A549 (cell line): ENCODE measurements at regions not wholly inside any gene's neighbourhood (a gene's known extent, or its start where the extent isn't known, plus 50 kb on each side); places are given as distances from the start of the nearest gene placed in this dataset.
A peak's percentile ranks its signal among the peaks of the same experiment; 100 is the strongest.

Experiments used
- ATAC-seq, 2 experiments: fragments of 200-7000 bp in 1 of 2; fragments of >200 bp in 1 of 2; cut with Nextera tagmentation in 1 of 2; cut with Tn5 transposase in 1 of 2; 3 replicates each; pipeline versions ENCODE4 v1.8.0 to v1.9.1; 2018 to 2020; ENCODE audit warnings: mild to moderate bottlenecking in 1 of 2, moderate library complexity in 1 of 2
- CTCF ChIA-PET: fragments of 300-600 bp; sonication (Branson Sonifier 250); formaldehyde crosslinking; extraction: SDS; loops from one replicate; lab custom pipeline; 2021; ENCODE audit warnings: antibody characterized with exemption, inconsistent platforms; lab: Yijun Ruan, JAX
- POLR2A ChIA-PET: fragments of 350-600 bp; formaldehyde crosslinking; extraction: SDS; loops from one replicate; lab custom pipeline; 2021; ENCODE audit warnings: antibody characterized with exemption, inconsistent platforms; lab: Yijun Ruan, JAX
- DNase-seq, 2 experiments: peaks; one replicate each; pipeline versions ENCODE4 v3.0.0 to v3.0.0-alpha.2; 2011 to 2016; ENCODE audit warnings: low read depth in 1 of 2, low spot score in 1 of 2
- FAIRE-seq: peaks from 2 replicates; lab custom pipeline; 2011; peaks lifted over from hg19 to GRCh38; lab: Jason Lieb, UNC
- H3K27ac ChIP-seq, 2 experiments: fragments of >200 bp; sonication (Bioruptor Twin); formaldehyde crosslinking; 3 replicates each; pipeline ENCODE4 v1.5.1; 2016 to 2017
- H3K4me1 ChIP-seq: fragments of >200 bp; sonication (Bioruptor Twin); formaldehyde crosslinking; 3 replicates; pipeline ENCODE4 v1.6.1; 2016
- H3K4me2 ChIP-seq: fragments of >200 bp; sonication (Bioruptor Twin); formaldehyde crosslinking; 3 replicates; pipeline ENCODE4 v1.6.1; 2016
- H3K4me3 ChIP-seq: fragments of >200 bp; sonication (Bioruptor Twin); formaldehyde crosslinking; 3 replicates; pipeline ENCODE4 v1.5.1; 2016
- H3K9me3 ChIP-seq: fragments of >200 bp; sonication (Bioruptor Twin); formaldehyde crosslinking; 3 replicates; pipeline ENCODE4 v1.6.1; 2016
- BHLHE40 ChIP-seq: IDR thresholded peaks from 2 replicates; pipeline ENCODE4 v1.6.1; 2012; ENCODE audit warnings: low read depth, low read length, inconsistent platforms
- CBX8 ChIP-seq: fragments of 200-600 bp; sonication (generic); IDR thresholded peaks from 2 replicates; pipeline ENCODE4 v1.6.1; 2016
- CHD2 ChIP-seq: fragments of 150-350 bp; IDR thresholded peaks from 2 replicates; pipeline ENCODE4 v1.6.1; 2014; ENCODE audit warnings: low read length; ENCODE audit not compliant: partially characterized antibody
- EHF ChIP-seq: fragments of 250-450 bp; sonication (Bioruptor Pico); IDR thresholded peaks from 2 replicates; pipeline ENCODE4 v1.5.0; 2020; ENCODE audit warnings: mild to moderate bottlenecking
- ESRRA ChIP-seq: fragments of 150-350 bp; IDR thresholded peaks from 2 replicates; pipeline ENCODE4 v1.6.1; 2014; ENCODE audit warnings: mild to moderate bottlenecking, low read length, borderline replicate concordance
- FOSB ChIP-seq: fragments of 250-450 bp; sonication (Bioruptor Pico); IDR thresholded peaks from 2 replicates; pipeline ENCODE4 v1.5.0; 2020; ENCODE audit warnings: mild to moderate bottlenecking, moderate library complexity
- GATA3 ChIP-seq: IDR thresholded peaks from 2 replicates; pipeline ENCODE4 v1.6.1; 2012; ENCODE audit warnings: borderline replicate concordance
- HOXB5 ChIP-seq: fragments of 250-450 bp; sonication (Bioruptor Pico); IDR thresholded peaks from 2 replicates; pipeline ENCODE4 v1.5.0; 2020; ENCODE audit warnings: mild to moderate bottlenecking, moderate library complexity
- JUN ChIP-seq, 2 experiments: fragments of >200 bp; sonication (Bioruptor Twin); formaldehyde crosslinking; IDR thresholded peaks; 2 replicates in 1 of 2; 3 replicates in 1 of 2; pipeline ENCODE4 v1.6.1; 2016 to 2017
- JUNB ChIP-seq: fragments of >200 bp; sonication (Bioruptor Twin); formaldehyde crosslinking; IDR thresholded peaks from 2 replicates; pipeline ENCODE4 v1.6.1; 2016
- KDM1A ChIP-seq: fragments of 200-600 bp; sonication (generic); IDR thresholded peaks from 2 replicates; pipeline ENCODE4 v1.6.1; 2016; ENCODE audit warnings: low read depth, mild to moderate bottlenecking
- KDM5A ChIP-seq: fragments of 200-600 bp; sonication (generic); IDR thresholded peaks from 2 replicates; pipeline ENCODE4 v1.6.1; 2016; ENCODE audit warnings: antibody characterized with exemption, mild to moderate bottlenecking
- MAZ ChIP-seq: fragments of 150-350 bp; IDR thresholded peaks from 2 replicates; pipeline ENCODE4 v1.6.1; 2014; ENCODE audit warnings: antibody characterized with exemption, low read depth, low read length, borderline replicate concordance
- NPAS2 ChIP-seq: fragments of 250-450 bp; sonication (Bioruptor Pico); IDR thresholded peaks from 2 replicates; pipeline ENCODE4 v1.8.0; 2022; ENCODE audit warnings: mild to moderate bottlenecking, moderate library complexity, borderline replicate concordance
- PHF8 ChIP-seq: fragments of 200-600 bp; sonication (generic); IDR thresholded peaks from 2 replicates; pipeline ENCODE4 v1.6.1; 2016; ENCODE audit warnings: low read depth, mild to moderate bottlenecking, antibody characterized with exemption, moderate library complexity, borderline replicate concordance
- RAD21 ChIP-seq, 2 experiments: fragments of >200 bp in 1 of 2; sonication (Bioruptor Twin) in 1 of 2; formaldehyde crosslinking in 1 of 2; IDR thresholded peaks in 1 of 2; conservative IDR thresholded peaks in 1 of 2; 2 replicates in 1 of 2; 3 replicates in 1 of 2; pipeline ENCODE4 v1.6.1; 2012 to 2018; ENCODE audit warnings: inconsistent platforms in 1 of 2
- RCOR1 ChIP-seq: fragments of 150-350 bp; IDR thresholded peaks from 2 replicates; pipeline ENCODE4 v1.6.1; 2014; ENCODE audit warnings: antibody characterized with exemption, low read length, low read depth
- RFX5 ChIP-seq: fragments of 450-650 bp; IDR thresholded peaks from 2 replicates; pipeline ENCODE4 v1.7.1; 2014; ENCODE audit warnings: antibody characterized with exemption, mild to moderate bottlenecking, moderate library complexity
- RNF2 ChIP-seq: fragments of 200-600 bp; sonication (generic); IDR thresholded peaks from 2 replicates; pipeline ENCODE4 v1.6.1; 2016; ENCODE audit warnings: low read depth, mild to moderate bottlenecking, antibody characterized with exemption, moderate library complexity, borderline replicate concordance
- SMC3 ChIP-seq: fragments of >200 bp; sonication (Bioruptor Twin); formaldehyde crosslinking; IDR thresholded peaks from 3 replicates; pipeline ENCODE4 v1.6.1; 2018; ENCODE audit warnings: inconsistent platforms
- SREBF2 ChIP-seq: fragments of 450-650 bp; IDR thresholded peaks from 2 replicates; pipeline ENCODE4 v1.6.1; 2014; ENCODE audit warnings: mild to moderate bottlenecking, moderate library complexity
- ZC3H11A ChIP-seq: fragments of 450-650 bp; IDR thresholded peaks from 2 replicates; pipeline ENCODE4 v1.6.1; 2014; ENCODE audit warnings: antibody characterized with exemption, mild to moderate bottlenecking
- WGBS: methylation state at CpG from one replicate; pipeline ENCODE4 v1.1.6; 2017; ENCODE audit errors: missing lambda C conversion rate; 5-methylcytosine and 5-hydroxymethylcytosine counted together
- TF ChIP-seq, protein P1 (sequence below): IDR thresholded peaks from 2 replicates; pipeline ENCODE4 v1.6.1; 2012
- TF ChIP-seq, protein P2 (sequence below): IDR thresholded peaks from 2 replicates; pipeline ENCODE4 v1.6.1; 2012
- TF ChIP-seq, protein P3 (sequence below): fragments of >200 bp; sonication (Bioruptor Twin); formaldehyde crosslinking; IDR thresholded peaks from 2 replicates; pipeline ENCODE4 v1.6.1; 2016
- TF ChIP-seq, protein P4 (sequence below): IDR thresholded peaks from 2 replicates; pipeline ENCODE4 v1.6.1; 2012; ENCODE audit warnings: low read depth, borderline replicate concordance
- TF ChIP-seq, protein P5 (sequence below): fragments of 450-650 bp; IDR thresholded peaks from 2 replicates; pipeline ENCODE4 v1.6.1; 2014; ENCODE audit warnings: antibody characterized with exemption
- TF ChIP-seq, protein P6 (sequence below): fragments of >200 bp; sonication (Bioruptor Twin); formaldehyde crosslinking; IDR thresholded peaks from 3 replicates; pipeline ENCODE4 v1.6.1; 2016

DNA sequence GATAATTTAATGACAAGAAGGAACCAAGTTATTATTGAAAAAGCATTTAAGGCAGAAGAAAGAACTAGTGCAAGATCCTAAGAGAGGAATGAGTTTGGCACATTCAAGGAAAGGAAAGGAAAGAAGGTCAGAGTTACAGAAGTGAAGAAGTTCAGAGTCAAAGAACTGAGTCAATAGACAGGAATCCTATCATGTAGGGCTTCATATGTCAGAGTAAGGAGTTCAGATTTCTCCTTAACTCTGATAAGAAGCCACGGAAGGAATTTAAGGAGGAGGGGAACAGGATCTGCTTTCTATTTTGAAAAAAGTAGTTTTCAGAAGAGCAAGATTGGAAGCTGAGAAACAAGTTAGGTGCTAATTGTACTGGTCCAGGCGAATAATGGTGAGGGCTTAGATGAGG, 223.1 kb upstream of the FOXN3 start:
- H3K4me2 ChIP-seq: no peak overlapping the region
- peak; percentile 36 for FAIRE-seq

DNA sequence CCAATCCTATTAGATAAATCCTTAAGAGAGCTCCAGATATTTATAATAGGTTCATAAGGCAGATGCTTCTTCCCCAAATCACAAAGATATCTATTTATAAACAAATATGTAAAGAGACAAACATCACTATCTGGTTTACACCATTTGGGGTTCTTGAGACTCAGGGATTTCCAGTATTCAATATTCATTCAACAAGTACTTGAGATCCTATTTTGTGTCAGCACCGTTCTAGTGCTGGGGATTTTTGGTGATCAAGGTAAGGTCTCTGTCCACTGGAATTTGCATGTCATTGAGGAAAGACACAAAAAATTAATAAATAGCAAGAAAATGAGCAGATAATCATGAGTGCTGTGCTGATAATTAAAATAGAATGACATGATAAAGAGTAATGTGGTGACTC, 222.7 kb upstream of the FOXN3 start:
- no peak for FAIRE-seq
- no peak overlapping the region for H3K4me2 ChIP-seq
- H3K4me3 ChIP-seq: no peak overlapping the region
- ChIA-PET CTCF (no interaction called here), POLR2A (no interaction called here)
- no peak overlapping the region for H3K27ac ChIP-seq
- no peak for DNase-seq
- TF ChIP-seq KDM1A: no peak
- TF ChIP-seq ZC3H11A: no peak
- TF ChIP-seq, protein P1, sequence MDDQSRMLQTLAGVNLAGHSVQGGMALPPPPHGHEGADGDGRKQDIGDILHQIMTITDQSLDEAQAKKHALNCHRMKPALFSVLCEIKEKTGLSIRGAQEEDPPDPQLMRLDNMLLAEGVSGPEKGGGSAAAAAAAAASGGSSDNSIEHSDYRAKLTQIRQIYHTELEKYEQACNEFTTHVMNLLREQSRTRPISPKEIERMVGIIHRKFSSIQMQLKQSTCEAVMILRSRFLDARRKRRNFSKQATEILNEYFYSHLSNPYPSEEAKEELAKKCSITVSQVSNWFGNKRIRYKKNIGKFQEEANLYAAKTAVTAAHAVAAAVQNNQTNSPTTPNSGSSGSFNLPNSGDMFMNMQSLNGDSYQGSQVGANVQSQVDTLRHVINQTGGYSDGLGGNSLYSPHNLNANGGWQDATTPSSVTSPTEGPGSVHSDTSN: no peak
- TF ChIP-seq, protein P2, sequence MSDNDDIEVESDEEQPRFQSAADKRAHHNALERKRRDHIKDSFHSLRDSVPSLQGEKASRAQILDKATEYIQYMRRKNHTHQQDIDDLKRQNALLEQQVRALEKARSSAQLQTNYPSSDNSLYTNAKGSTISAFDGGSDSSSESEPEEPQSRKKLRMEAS: no peak
- no peak for TF ChIP-seq EHF (CRISPR knock-in tag)
- TF ChIP-seq GATA3: no peak
- no peak for TF ChIP-seq RNF2
- TF ChIP-seq, protein P3, sequence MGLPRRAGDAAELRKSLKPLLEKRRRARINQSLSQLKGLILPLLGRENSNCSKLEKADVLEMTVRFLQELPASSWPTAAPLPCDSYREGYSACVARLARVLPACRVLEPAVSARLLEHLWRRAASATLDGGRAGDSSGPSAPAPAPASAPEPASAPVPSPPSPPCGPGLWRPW: no peak
- no peak for TF ChIP-seq HOXB5
- TF ChIP-seq ESRRA: no peak
- no peak for TF ChIP-seq CBX8
- no peak for TF ChIP-seq RAD21 (conservative IDR thresholded peaks at IDR 0.05 in 1 of 2, IDR thresholded peaks at IDR 0.05 in 1 of 2)
- TF ChIP-seq, protein P4, sequence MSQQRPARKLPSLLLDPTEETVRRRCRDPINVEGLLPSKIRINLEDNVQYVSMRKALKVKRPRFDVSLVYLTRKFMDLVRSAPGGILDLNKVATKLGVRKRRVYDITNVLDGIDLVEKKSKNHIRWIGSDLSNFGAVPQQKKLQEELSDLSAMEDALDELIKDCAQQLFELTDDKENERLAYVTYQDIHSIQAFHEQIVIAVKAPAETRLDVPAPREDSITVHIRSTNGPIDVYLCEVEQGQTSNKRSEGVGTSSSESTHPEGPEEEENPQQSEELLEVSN: no peak
- no peak for TF ChIP-seq JUNB
- no peak for TF ChIP-seq MAZ
- TF ChIP-seq SMC3: no peak
- TF ChIP-seq RCOR1: no peak
- TF ChIP-seq JUN (IDR thresholded peaks at IDR 0.05): no peak
- no peak for TF ChIP-seq NPAS2 (CRISPR knock-in tag)
- no peak for TF ChIP-seq SREBF2
- H3K9me3 ChIP-seq: peaks cover 11% of the 10 kb centered on the region
- no peaks in the 10 kb centered on the region for H3K4me1 ChIP-seq
- WGBS: 9% methylated on average over 1 of the region's 1 CpG
- no peak for ATAC-seq

More for the DNA sequence above, 223.1 kb upstream of the FOXN3 start:
- peaks cover 11% of the 10 kb centered on the region for H3K9me3 ChIP-seq
- ChIA-PET POLR2A (no interaction called here), CTCF (no interaction called here)
- DNase-seq: no peak
- H3K4me3 ChIP-seq: no peak overlapping the region
- H3K4me1 ChIP-seq: no peaks in the 10 kb centered on the region
- H3K27ac ChIP-seq: no peak overlapping the region
- TF ChIP-seq BHLHE40: no peak
- TF ChIP-seq KDM1A: no peak
- TF ChIP-seq, all 56 proteins: peak for 0
- WGBS: 24% methylated on average over 2 of the region's 2 CpGs
- ATAC-seq: no peak

DNA sequence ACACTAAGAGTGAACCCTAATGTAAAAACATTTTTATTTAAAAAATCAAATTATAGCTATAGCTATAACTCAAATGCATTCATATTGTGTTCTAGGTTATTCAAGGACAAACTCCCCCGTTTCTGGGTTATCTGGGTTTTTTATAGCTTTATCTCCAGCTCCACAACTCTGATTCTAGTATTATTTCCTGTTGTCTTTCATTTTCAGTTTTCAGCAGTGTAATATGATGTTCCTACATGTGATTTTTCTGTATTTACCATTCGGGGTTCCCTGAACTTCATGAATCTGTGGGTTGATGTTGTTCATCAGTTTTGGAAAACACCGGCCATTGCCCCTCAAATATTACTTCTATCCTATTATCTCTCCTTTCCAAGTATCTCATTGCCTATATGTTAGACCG, 221.9 kb upstream of the FOXN3 start:
- Histone ChIP-seq H3K4me3 (no peak overlapping the region), H3K4me2 (no peak overlapping the region), H3K9me3 (peaks cover 11% of the 10 kb centered on the region), H3K27ac (no peak overlapping the region), H3K4me1 (no peaks in the 10 kb centered on the region)
- ChIA-PET POLR2A (no interaction called here), CTCF (no interaction called here)
- TF ChIP-seq, protein P5, sequence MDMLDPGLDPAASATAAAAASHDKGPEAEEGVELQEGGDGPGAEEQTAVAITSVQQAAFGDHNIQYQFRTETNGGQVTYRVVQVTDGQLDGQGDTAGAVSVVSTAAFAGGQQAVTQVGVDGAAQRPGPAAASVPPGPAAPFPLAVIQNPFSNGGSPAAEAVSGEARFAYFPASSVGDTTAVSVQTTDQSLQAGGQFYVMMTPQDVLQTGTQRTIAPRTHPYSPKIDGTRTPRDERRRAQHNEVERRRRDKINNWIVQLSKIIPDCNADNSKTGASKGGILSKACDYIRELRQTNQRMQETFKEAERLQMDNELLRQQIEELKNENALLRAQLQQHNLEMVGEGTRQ: no peak
- TF ChIP-seq PHF8 (no peak), RFX5 (no peak), KDM5A (no peak), CHD2 (no peak), GATA3 (no peak), FOSB (CRISPR knock-in tag) (no peak), BHLHE40 (no peak), KDM1A (no peak)
- TF ChIP-seq, protein P6, sequence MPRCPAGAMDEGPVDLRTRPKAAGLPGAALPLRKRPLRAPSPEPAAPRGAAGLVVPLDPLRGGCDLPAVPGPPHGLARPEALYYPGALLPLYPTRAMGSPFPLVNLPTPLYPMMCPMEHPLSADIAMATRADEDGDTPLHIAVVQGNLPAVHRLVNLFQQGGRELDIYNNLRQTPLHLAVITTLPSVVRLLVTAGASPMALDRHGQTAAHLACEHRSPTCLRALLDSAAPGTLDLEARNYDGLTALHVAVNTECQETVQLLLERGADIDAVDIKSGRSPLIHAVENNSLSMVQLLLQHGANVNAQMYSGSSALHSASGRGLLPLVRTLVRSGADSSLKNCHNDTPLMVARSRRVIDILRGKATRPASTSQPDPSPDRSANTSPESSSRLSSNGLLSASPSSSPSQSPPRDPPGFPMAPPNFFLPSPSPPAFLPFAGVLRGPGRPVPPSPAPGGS: no peak
- WGBS: 25% methylated on average over 4 of the region's 4 CpGs
- no peak for ATAC-seq
- DNase-seq: no peak
- FAIRE-seq: no peak
